ENCODE measurements at regions not wholly inside any gene's neighbourhood (a gene's known extent, or its start where the extent isn't known, plus 50 kb on each side); places are given as distances from the start of the nearest gene placed in this dataset.

DNA sequence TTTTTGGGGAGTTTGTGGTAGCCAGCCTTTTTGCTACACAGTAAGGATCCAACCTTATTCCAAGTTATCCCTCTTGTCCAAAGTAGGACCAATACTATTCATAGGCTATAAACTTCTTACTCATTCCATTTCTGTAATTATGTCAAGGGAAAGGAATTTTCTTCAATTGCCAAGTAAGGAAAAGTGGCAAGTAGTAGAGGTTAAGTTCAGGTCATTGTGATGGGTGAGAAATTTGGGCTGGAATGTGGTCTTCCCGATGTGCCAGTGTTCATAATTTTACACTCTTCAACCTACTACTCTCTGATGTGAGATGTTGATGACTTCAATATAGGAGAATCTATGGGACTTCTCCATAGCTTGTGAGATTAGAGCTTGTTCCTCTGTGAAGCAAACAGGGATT is 648.8 kb downstream of the METTL15 start:
- peak; percentile 65 to 72 for DNase-seq (ENCODE audit: low read depth in 2 of 2)

GRCh38 chr11:28743061-28743550 is 634.9 kb downstream of the METTL15 start:
- no peak for DNase-seq (ENCODE audit: low read depth in 2 of 2)

DNA sequence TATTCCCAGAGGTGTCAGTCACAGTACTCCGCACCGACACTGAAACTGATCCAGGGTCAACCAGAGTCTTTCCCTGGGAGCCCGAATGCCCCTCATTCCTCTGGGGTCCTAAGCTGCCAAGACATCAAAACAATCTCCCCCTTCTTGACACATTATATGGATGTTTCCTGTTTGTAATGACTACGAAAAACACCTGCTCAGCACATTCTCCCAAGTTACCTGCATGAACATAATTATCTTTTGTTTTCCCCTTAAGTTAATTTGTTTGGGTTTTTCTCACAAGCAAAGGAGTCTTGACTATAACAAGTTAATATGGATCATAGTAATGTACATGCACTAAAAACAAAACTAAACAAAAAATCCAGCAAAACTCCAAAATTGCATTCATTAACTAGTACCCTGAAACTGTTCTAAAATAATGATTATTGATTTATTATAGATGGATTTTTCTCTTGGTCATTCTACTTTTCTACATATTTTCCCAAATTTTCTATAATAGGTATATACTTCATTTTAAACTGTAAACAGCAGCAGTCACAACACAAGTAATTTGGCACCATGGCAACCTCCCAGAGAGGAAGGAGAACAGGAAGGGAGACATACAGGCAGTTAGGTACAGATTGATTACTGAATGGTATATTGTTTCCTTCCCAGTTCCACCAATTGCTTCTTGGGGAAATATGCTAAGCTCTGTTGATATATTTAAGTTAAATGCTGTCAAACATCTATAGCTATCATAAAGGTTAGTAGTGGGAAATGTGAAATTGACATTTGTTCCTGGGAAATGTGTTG is 631.5 kb downstream of the METTL15 start:
- no peak for DNase-seq (ENCODE audit: low read depth in 2 of 2)

- no peak for DNase-seq (ENCODE audit: low read depth in 2 of 2)
Measured at GRCh38 chr11:28738549-28738948, 630.4 kb downstream of the METTL15 start.

- DNase-seq (ENCODE audit: low read depth in 2 of 2), result no peak
Measured at GRCh38 chr11:28736256-28736655, 628.1 kb downstream of the METTL15 start.

DNA sequence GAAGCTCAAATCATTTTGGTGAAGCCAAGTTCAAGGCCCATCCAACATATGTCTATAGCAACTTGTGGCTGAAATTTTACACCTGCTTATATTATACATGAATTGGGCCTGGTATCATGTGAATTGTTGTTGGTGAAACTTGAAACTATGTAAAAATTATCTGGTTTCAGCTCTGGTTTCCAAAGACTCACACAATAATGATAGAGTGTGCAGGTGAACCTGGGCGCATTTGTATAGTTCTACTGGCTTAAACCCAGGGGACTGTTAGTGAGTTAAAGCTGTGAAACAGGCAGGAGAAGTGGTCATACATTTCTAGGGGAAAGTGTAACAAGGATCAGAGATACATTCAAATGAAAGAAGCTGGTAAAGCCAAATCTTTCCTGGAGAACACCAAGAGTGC is 627.3 kb downstream of the METTL15 start:
- no peak for DNase-seq (ENCODE audit: low read depth in 2 of 2)

- DNase-seq (ENCODE audit: low read depth in 2 of 2), result no peak
Measured at GRCh38 chr11:28730889-28731288, 622.7 kb downstream of the METTL15 start.

DNA sequence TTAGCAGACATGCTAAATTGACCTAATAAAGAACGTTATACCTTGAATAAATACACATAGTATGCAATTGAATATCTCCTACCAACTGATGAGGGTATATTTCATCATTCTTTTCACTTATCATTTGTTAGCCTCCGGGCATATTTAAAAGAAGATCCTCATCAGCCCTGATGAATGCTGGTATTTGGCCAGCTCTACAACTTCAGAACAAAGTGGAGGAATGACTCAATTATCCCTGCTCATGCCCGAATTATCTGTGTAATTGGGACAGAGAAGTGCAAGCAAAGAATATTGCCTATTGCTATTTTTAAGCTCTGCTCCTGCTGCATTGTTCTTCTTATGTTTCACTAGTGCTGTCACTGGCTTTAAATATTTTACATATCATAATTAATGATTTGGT is 622.1 kb downstream of the METTL15 start:
- DNase-seq (ENCODE audit: low read depth in 2 of 2), result no peak

DNA sequence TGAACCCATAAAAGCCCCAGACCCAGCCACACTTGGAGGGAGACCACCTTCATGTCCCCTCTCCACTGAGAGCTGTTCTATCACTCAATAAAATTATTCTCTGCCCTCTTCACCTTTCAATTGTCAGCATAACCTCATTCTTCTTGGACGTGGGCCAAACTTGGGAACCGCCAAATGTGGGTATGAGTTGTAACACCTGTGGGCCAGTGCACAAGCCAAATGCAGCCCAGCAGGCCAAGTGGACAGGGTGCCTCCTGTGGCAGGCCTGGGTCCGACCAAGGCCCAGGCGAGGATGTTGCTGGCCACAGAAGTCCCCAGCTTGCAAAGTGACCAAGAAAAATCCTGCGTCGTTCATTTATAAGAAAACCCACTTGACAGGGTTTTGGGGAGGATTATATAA is 621.2 kb downstream of the METTL15 start:
- no peak for DNase-seq (ENCODE audit: low read depth in 2 of 2)

- no peak for DNase-seq (ENCODE audit: low read depth in 2 of 2)
Measured at GRCh38 chr11:28728666-28729065, 620.5 kb downstream of the METTL15 start.

GRCh38 chr11:28727254-28727653 is 619.1 kb downstream of the METTL15 start:
- DNase-seq (ENCODE audit: low read depth in 2 of 2), result peak in 1 of 2 experiments; percentile 6

DNA sequence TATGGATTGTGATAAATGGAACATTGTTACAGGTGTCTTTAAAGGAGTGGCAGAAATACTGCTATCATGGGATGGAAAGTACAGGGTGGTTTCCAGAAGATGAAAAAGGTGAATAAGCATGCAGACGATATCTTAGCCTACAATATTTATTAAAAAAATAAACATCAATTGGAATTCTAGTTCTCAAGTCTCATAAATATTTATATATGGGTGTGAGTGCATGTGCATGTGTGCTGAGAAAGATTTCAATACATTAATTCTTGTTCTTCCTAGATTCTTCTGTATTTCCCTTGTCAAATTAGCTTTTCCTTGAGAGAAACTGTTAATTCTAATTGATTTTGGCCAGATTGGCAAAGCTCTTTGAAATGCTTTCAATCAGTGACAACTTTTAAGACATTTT is 618.2 kb downstream of the METTL15 start:
- DNase-seq (ENCODE audit: low read depth in 2 of 2), result no peak

- no peak for DNase-seq (ENCODE audit: low read depth in 2 of 2)
Measured at GRCh38 chr11:28715726-28716125, 607.5 kb downstream of the METTL15 start.

GRCh38 chr11:28713850-28714249 is 605.7 kb downstream of the METTL15 start:
- DNase-seq (ENCODE audit: low read depth in 2 of 2), result no peak

- DNase-seq (ENCODE audit: low read depth in 2 of 2), result no peak
Measured at GRCh38 chr11:28708075-28708474, 599.9 kb downstream of the METTL15 start.

- DNase-seq (ENCODE audit: low read depth in 2 of 2), result no peak
Measured at GRCh38 chr11:28704801-28705200, 596.6 kb downstream of the METTL15 start.

- no peak for DNase-seq (ENCODE audit: low read depth in 2 of 2)
Measured at GRCh38 chr11:28703371-28703770, 595.2 kb downstream of the METTL15 start.

DNA sequence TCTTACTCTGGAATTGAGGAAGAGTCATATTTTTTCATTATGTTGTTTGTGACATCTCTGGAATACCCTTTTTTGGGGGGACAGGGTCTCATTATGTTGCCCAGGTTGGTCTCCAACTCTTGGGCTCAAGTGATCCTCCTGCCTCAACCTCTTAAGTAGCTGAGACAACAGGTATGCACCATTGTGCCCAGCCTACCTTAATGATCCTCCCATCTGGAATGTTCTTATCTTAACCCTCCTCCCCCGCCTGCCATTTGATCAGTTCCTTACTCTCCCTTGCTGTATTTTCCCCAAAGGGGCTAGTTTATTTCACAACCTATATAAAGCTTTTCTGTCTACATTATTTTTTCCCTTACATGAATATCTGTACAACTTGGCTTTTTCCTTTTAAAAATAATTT is 594.7 kb downstream of the METTL15 start:
- DNase-seq (ENCODE audit: low read depth in 2 of 2), result no peak

DNA sequence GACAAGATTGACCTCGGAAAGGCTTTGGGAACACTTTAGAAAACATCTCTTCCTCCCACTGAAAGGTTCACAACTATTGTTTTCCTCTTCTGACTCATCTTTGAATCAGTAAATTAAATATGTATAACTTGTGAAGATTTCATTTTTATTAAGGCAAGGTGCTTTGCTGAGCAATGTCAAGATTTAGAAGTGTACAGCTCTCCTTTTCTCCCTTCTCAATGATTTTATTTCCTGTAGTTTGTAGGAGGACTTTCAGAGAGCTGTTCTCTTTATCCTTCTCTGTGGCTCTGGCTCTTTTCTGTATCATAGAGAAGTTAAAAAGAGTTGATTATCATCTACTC is 594.2 kb downstream of the METTL15 start:
- DNase-seq (ENCODE audit: low read depth in 2 of 2), result no peak

DNA sequence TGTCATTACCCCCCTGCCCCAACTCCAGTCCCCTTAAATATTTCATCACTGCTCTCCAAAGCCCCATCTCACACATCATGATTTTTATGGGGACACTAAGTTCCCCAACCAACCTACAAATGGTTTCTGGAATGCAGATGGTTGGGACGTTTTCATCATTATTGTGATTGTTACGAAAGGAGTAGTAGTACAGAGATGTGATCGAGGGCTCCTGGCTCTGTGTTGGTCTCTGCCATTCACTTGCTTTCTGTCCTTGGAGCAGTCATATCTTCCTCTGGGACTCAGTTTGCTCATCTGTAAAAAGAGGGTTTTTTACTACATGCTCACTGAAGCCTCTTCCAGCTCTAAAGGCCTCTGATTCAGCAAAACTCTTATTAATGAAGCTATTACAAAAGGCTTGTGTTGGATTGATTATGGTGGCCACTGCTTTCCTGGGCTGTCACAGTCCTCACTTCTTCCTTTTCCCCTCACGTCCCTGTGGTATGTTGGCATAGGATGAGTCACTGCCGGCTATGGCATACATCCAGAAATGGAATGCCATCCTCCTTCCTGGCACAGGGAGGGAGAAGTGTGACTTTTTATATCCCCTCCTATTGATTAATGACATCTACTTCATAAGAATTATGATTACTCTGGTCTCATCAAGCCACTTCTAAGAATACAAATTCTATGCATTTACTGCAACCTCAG is 593.7 kb downstream of the METTL15 start:
- no peak for DNase-seq (ENCODE audit: low read depth in 2 of 2)

- DNase-seq (ENCODE audit: low read depth in 2 of 2), result no peak
Measured at GRCh38 chr11:28699701-28700100, 591.5 kb downstream of the METTL15 start.

DNA sequence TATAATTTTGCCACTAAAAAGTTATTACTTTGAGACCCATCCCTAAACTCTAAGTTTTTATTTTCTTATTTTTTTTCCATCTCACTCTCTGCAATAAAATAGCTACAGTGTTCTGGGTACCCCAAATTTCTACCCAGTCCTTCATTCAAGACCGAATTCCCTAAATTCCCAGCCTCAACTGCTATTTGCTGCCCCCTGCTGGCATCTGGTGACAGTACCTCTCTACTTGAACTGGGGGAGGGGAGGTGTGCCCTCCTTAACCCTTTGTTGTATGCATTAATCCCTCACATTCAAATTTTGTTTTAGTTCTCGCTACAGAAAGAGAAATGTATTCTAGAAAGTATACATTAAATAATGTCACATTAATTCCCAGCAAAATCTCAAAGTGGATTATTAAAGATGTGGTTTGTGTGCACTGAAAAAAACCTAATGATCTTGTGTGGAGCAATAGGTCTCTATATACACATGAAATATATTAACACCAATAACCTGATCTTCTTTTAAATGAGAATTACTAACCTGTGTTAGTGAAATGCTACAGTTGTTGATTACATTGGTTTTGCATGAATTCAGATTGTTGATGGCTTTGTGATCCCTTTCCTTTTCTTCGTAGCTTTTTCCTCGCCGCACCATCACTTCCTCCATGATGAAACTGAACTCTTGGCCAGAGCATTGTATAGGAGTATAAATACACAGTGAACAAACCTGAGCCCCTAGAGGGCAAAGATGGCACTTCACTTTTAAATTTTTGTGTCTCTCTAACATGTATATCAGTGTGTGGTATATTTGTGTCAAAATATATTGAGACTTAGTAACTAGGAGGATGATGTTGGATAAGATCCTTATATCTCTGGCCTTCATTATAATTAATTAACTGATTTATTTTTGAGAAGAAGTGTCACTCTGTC is 590.0 kb downstream of the METTL15 start:
- peak in 1 of 2 experiments; percentile 17 for DNase-seq (ENCODE audit: low read depth in 2 of 2)
